ENCODE measurements at regions not wholly inside any gene's neighbourhood (a gene's known extent, or its start where the extent isn't known, plus 50 kb on each side); places are given as distances from the start of the nearest gene placed in this dataset.

DNA sequence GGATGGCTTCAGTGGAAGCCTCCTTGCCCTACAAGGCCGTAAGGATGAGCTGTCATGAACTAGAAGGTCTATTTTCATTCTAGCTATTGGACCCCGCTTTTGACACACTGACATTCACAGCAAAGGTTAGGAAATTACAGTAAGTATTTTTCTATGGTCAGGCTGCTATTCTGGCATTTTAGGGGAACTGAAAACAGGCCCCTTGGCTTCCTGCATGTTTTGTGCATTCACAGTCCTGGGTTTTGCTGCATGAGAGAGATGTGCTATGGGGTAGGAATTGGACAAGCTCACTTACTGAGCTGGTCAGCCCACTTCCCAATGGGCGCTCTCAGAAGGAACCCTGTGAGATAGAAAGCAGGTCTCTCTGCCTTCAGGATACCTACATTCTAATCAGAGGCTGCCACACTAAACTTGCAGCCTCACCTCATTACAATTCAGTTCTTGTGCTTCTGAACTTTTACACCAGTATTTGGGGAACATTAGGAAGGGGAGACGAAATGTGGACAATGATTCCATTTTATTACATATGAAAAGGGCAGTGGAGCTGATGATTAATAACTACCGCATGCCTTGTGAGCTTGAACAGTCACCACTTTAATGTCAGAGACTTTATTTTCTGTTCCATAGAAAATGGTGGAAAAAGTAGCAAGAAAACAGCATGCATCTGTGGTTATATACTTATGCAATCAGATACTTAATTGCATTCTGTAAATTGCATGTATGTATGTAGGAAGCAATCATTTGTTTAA lies 86.6 kb upstream of the TAB2 start:
- TF ChIP-seq CTCF (IDR thresholded peaks at IDR 0.05) (no peak), POLR2A (IDR thresholded peaks at IDR 0.05) (no peak)
